K562 (cell line): ENCODE measurements at regions not wholly inside any gene's neighbourhood (a gene's known extent, or its start where the extent isn't known, plus 50 kb on each side); places are given as distances from the start of the nearest gene placed in this dataset.

ENCODE experiments used
- ATAC-seq: fragments of 200-7000 bp; cut with Tn5 transposase; 3 replicates; pipeline ENCODE4 v1.9.1; 2020; ENCODE audit warnings: moderate library complexity
- BruUV-seq: library from RNA; stranded (reverse); fragments of 400-500 nt; replicated peaks from 2 replicates; lab custom pipeline; 2021; lab: Mats Ljungman, UMichigan
- CTCF ChIA-PET: fragments of 300-600 bp; formaldehyde crosslinking; extraction: SDS; loops from one replicate; lab custom pipeline; 2021; ENCODE audit warnings: low intra/inter-chr PET ratio; lab: Yijun Ruan, JAX
- POLR2A ChIA-PET: fragments of 300-600, 350-650 bp; sonication (Branson Sonifier 250); formaldehyde crosslinking; extraction: SDS; loops from one replicate; lab custom pipeline; 2021; ENCODE audit warnings: antibody characterized with exemption, inconsistent platforms; lab: Yijun Ruan, JAX
- DNase-seq, 4 experiments: peaks; one replicate each; pipeline versions ENCODE4 v3.0.0 to v3.0.0-alpha.2; 2011 to 2018; ENCODE audit warnings: low spot score in 3 of 4, mixed read lengths in 3 of 4; ENCODE audit errors: extremely low read depth in 1 of 4
- FAIRE-seq: peaks from 2 replicates; lab custom pipeline; 2011; peaks lifted over from hg19 to GRCh38; lab: Jason Lieb, UNC
- H2AFZ ChIP-seq: 2 replicates; pipeline ENCODE4 v1.6.0; 2011; ENCODE audit warnings: low read depth, low read length, control low read depth, inconsistent platforms
- H3K27ac ChIP-seq: fragments of 200-600 bp; 3 replicates; pipeline ENCODE4 v1.8.0; 2011; ENCODE audit warnings: low read depth, mild to moderate bottlenecking, control low read depth, inconsistent platforms, low read length, moderate library complexity, mixed read lengths; ENCODE audit errors: extremely low read depth
- H3K27me3 ChIP-seq, 2 experiments: fragments of 300-600 bp in 1 of 2; 2 replicates in 1 of 2; 3 replicates in 1 of 2; pipeline versions ENCODE4 v1.6.0 to v1.8.0; 2011; ENCODE audit warnings: inconsistent platforms in 2 of 2, low read length in 2 of 2, mild to moderate bottlenecking in 1 of 2, mixed read lengths in 1 of 2, moderate library complexity in 1 of 2; ENCODE audit not compliant: control insufficient read depth in 2 of 2, insufficient read depth in 2 of 2
- H3K36me3 ChIP-seq: fragments of 300-600 bp; 3 replicates; pipeline ENCODE4 v1.8.0; 2011; ENCODE audit warnings: mild to moderate bottlenecking, low read length, inconsistent platforms; ENCODE audit not compliant: control insufficient read depth, insufficient read depth
- H3K4me1 ChIP-seq, 2 experiments: fragments of 200-600 bp in 1 of 2; replicated peaks in 1 of 2; 2 replicates in 1 of 2; 3 replicates in 1 of 2; pipeline versions ENCODE4 v1.5.1 to v1.8.0; 2011; ENCODE audit warnings: inconsistent platforms in 2 of 2, low read length in 2 of 2, mild to moderate bottlenecking in 1 of 2, mixed read lengths in 1 of 2, moderate library complexity in 1 of 2; ENCODE audit not compliant: control insufficient read depth in 2 of 2, insufficient read depth in 2 of 2
- H3K4me2 ChIP-seq: 2 replicates; pipeline ENCODE4 v1.6.1; 2011; ENCODE audit warnings: low read length, control low read depth, inconsistent platforms, mixed read lengths; ENCODE audit not compliant: insufficient read depth
- H3K4me3 ChIP-seq: fragments of 200-600 bp; sonication (generic), shearing (Covaris generic); 2 replicates; pipeline ENCODE4 v1.5.1; 2016; ENCODE audit warnings: control low read depth, inconsistent platforms
- H3K79me2 ChIP-seq: fragments of 200-600 bp; 3 replicates; pipeline ENCODE4 v1.8.0; 2011; ENCODE audit warnings: low read length, inconsistent platforms; ENCODE audit not compliant: control insufficient read depth, insufficient read depth
- H3K9ac ChIP-seq, 2 experiments: 2 replicates each; pipeline versions ENCODE4 v1.6.0 to v1.6.1; 2011; ENCODE audit warnings: low read depth in 2 of 2, low read length in 2 of 2, control low read depth in 1 of 2, inconsistent platforms in 1 of 2, mild to moderate bottlenecking in 1 of 2, mixed read lengths in 1 of 2; ENCODE audit not compliant: insufficient read depth in 1 of 2
- H3K9me1 ChIP-seq: one replicate; pipeline ENCODE4 v1.6.0; 2011; ENCODE audit warnings: inconsistent platforms, mild to moderate bottlenecking, low read length, moderate library complexity; ENCODE audit not compliant: control insufficient read depth, insufficient read depth
- H3K9me3 ChIP-seq: replicated peaks from 2 replicates; pipeline ENCODE4 v1.5.1; 2011; ENCODE audit warnings: low read depth, low read length, inconsistent platforms; ENCODE audit not compliant: control insufficient read depth, insufficient read depth
- H4K20me1 ChIP-seq: replicated peaks from 2 replicates; pipeline ENCODE4 v1.6.1; 2011; ENCODE audit warnings: low read length, inconsistent platforms, mixed read lengths; ENCODE audit not compliant: control insufficient read depth, insufficient read depth
- POU5F1 ChIP-seq: fragments of 150-350 bp; IDR thresholded peaks from 2 replicates; pipeline ENCODE4 v1.6.1; 2014; ENCODE audit warnings: borderline replicate concordance, low read length, low read depth, mild to moderate bottlenecking; ENCODE audit not compliant: partially characterized antibody
- ZFP36 ChIP-seq: fragments of 150-350 bp; IDR thresholded peaks from 2 replicates; pipeline ENCODE4 v1.6.1; 2018; ENCODE audit warnings: low read length, low read depth; ENCODE audit not compliant: partially characterized antibody
- ZNF316 ChIP-seq: fragments of 450-650 bp; IDR thresholded peaks from 2 replicates; pipeline ENCODE4 v1.6.1; 2016
- ZNF445 ChIP-seq: fragments of 250-450 bp; sonication (Bioruptor Pico); IDR thresholded peaks from 2 replicates; pipeline ENCODE4 v1.4.0; 2020; ENCODE audit warnings: low read depth, mild to moderate bottlenecking, moderate library complexity
- ZNF830 ChIP-seq: fragments of 250-450 bp; sonication (Bioruptor Pico); IDR thresholded peaks from 2 replicates; pipeline ENCODE4 v1.5.0; 2021; ENCODE audit warnings: mild to moderate bottlenecking
- WGBS: fragments of 100-300 bp; shearing (Covaris generic); methylation state at CpG from one replicate; pipeline ENCODE4 v1.1.6; 2016; ENCODE audit warnings: low coverage, mixed read lengths; ENCODE audit not compliant: insufficient coverage; ENCODE audit errors: missing lambda C conversion rate; 5-methylcytosine and 5-hydroxymethylcytosine counted together
- in situ Hi-C: fragments of 300-500 bp; cut with MboI; formaldehyde crosslinking; loops from 4 replicates; pipeline ENCODE4 v1.15.0; 2018; ENCODE audit warnings: inconsistent platforms, mixed read lengths
- intact Hi-C: fragments of 100-400 bp; cut with micrococcal nuclease; formaldehyde crosslinking; loops from 2 replicates; pipeline ENCODE4 v1.14.2; 2022
- TF ChIP-seq, protein P1 (sequence below): fragments of 450-650 bp; conservative IDR thresholded peaks from 2 replicates; pipeline ENCODE4 v1.6.1; 2016; ENCODE audit warnings: missing genetic modification characterization, low read depth, mild to moderate bottlenecking, control low read depth, missing compliant biosample characterization

DNA sequence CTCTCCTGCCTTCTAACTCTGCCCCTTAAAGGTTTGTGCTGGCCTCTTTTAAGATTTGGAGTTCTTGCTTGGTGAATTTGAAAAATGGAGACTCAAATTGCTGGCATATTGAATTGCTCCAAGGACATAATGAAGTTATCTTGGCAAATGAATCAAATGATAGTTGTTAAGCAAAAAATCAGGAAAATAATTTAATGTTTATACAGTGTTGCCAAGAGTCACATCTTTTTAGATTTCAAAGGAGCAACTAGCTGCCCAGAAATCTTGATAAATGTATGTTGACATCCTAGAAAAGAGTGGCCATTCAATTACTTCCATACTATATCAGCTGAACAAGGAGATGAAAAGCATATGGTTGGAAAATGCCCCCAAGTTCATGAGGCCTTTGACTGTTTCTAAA is 610.0 kb upstream of the LCORL start (continued):
- TF ChIP-seq POU5F1 = no peak

DNA sequence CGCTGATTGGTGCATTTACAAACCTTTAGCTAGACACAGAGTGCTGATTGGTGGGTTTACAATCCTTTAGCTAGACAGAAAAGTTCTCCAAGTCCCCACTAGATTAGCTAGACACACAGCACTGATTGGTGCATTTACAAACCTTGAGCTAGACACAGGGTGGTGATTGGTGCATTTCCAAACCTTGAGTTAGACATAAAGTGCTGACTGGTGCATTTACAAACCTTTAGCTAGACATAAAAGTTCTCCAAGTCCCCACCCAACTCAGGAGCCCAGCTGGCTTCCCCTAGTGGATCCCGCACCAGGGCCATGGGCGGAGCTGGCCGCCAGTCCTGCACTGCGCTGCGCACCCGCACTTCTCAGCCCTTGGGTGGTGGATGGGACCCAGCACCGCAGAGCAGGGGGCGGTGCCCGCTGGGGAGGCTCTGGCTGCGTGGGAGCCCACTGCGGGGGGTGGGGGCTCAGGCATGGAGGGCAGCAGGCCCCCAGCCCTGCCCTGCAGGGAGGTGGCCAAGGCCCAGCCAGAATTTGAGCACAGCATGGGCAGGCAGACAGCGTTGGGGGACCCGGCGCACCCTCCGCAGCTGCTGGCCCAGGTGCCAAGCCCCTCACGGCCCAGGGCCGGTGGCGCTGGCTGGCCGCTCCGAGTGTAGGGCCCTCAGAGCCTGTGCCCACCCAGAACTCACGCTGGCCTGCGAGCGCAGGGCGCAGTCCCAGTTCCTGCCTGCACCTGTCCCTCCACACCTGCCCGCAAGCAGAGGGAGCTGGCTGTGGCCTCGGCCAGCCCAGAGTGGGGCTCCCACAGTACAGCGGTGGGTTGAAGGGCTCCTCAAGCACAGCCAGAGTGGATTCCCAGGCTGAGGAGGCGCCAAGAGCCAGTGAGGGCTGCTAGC is 608.9 kb upstream of the LCORL start:
- no peak for FAIRE-seq
- in situ Hi-C loops = no loop called here
- Histone ChIP-seq H3K9ac (no peak overlapping the region), H3K36me3 (no peaks in the 10 kb centered on the region), H4K20me1 (no peaks in the 10 kb centered on the region), H3K79me2 (no peaks in the 10 kb centered on the region), H3K27me3 (no peaks in the 10 kb centered on the region), H3K4me2 (no peak overlapping the region), H3K9me1 (no peaks in the 10 kb centered on the region), H3K27ac (no peak overlapping the region), H3K4me3 (no peak overlapping the region), H3K4me1 (no peaks in the 10 kb centered on the region), H3K9me3 (peaks cover 2% of the 10 kb centered on the region; the same call in 1 of the 2 replicates), H2AFZ (no peak overlapping the region)
- POLR2A ChIA-PET = interaction anchor here (0.7 kb wide), 1 partner anchor 795 kb away, joined by 3 read pairs; no protein-coding TSS in a partner anchor
- no TSS peak for BruUV-seq
- CTCF ChIA-PET = no interaction called here
- intact Hi-C loops = no loop called here
- no peak for ATAC-seq
- TF ChIP-seq ZNF830 (CRISPR knock-in tag) (no peak), ZNF445 (CRISPR knock-in tag) (no peak), ZNF316 (peak; percentile 33; the same call in 1 of the 2 replicates), ZFP36 (no peak)
- TF ChIP-seq, protein P1, sequence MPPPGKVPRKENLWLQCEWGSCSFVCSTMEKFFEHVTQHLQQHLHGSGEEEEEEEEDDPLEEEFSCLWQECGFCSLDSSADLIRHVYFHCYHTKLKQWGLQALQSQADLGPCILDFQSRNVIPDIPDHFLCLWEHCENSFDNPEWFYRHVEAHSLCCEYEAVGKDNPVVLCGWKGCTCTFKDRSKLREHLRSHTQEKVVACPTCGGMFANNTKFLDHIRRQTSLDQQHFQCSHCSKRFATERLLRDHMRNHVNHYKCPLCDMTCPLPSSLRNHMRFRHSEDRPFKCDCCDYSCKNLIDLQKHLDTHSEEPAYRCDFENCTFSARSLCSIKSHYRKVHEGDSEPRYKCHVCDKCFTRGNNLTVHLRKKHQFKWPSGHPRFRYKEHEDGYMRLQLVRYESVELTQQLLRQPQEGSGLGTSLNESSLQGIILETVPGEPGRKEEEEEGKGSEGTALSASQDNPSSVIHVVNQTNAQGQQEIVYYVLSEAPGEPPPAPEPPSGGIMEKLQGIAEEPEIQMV (tag) = no peak
- no peak for DNase-seq
- 3% methylated on average over 22 of the region's 29 CpGs for WGBS
